Breast epithelium (tissue), 4 donors: ENCODE measurements at regions not wholly inside any gene's neighbourhood (a gene's known extent, or its start where the extent isn't known, plus 50 kb on each side); places are given as distances from the start of the nearest gene placed in this dataset.

Experiments used
- DNase-seq, 2 donors: peaks; one replicate each; pipeline ENCODE4 v3.0.0-alpha.2; 2019; ENCODE audit warnings: low spot score in 2 of 2
- H3K27ac ChIP-seq, 2 donors: fragments of 200-600 bp; sonication (generic) in 1 of 2; one replicate each; pipeline ENCODE4 v1.5.1; 2016 to 2019; ENCODE audit warnings: mild to moderate bottlenecking in 1 of 2
- H3K27me3 ChIP-seq, 2 donors: fragments of 200-600 bp; sonication (generic) in 1 of 2; one replicate each; pipeline versions ENCODE4 v1.5.1 to v1.6.0; 2017 to 2019; ENCODE audit warnings: control low read depth in 1 of 2, mild to moderate bottlenecking in 1 of 2
- H3K36me3 ChIP-seq: fragments of 200-600 bp; one replicate; pipeline ENCODE4 v1.5.1; 2019
- H3K4me1 ChIP-seq, 2 donors: fragments of 200-600 bp; sonication (generic); one replicate each; pipeline ENCODE4 v1.5.1; 2016 to 2019; ENCODE audit warnings: control low read depth in 1 of 2
- H3K4me3 ChIP-seq, 3 donors: fragments of 200-600 bp; sonication (generic); 1 replicate in 2 of 3; 2 replicates in 1 of 3; pipeline ENCODE4 v1.5.1; 2016 to 2019; ENCODE audit warnings: mild to moderate bottlenecking in 3 of 3, moderate library complexity in 2 of 3
- H3K9me3 ChIP-seq, 2 donors: fragments of 200-600 bp; sonication (generic) in 1 of 2; one replicate each; pipeline ENCODE4 v1.5.1; 2016 to 2019; ENCODE audit warnings: control low read depth in 1 of 2
- POLR2A ChIP-seq: fragments of 450-650 bp; IDR thresholded peaks from one replicate; pipeline ENCODE4 v1.6.1; 2016; ENCODE audit warnings: antibody characterized with exemption, mild to moderate bottlenecking, moderate library complexity
- POLR2AphosphoS5 ChIP-seq, 3 donors: sonication (generic); formaldehyde crosslinking; IDR thresholded peaks; one replicate each; pipeline ENCODE4 v1.6.1; 2017; ENCODE audit warnings: antibody characterized with exemption in 3 of 3
- intact Hi-C: fragments of 100-400 bp; cut with DNase I; formaldehyde crosslinking; loops from one replicate; pipeline ENCODE4 v1.15.1; 2023; ENCODE audit warnings: low total_unique reads
- TF ChIP-seq, protein P1 (sequence below), 3 donors: fragments of 450-650 bp; IDR thresholded peaks; one replicate each; pipeline ENCODE4 v1.5.1; 2016 to 2017; ENCODE audit warnings: antibody characterized with exemption in 3 of 3, mild to moderate bottlenecking in 3 of 3, moderate library complexity in 3 of 3

DNA sequence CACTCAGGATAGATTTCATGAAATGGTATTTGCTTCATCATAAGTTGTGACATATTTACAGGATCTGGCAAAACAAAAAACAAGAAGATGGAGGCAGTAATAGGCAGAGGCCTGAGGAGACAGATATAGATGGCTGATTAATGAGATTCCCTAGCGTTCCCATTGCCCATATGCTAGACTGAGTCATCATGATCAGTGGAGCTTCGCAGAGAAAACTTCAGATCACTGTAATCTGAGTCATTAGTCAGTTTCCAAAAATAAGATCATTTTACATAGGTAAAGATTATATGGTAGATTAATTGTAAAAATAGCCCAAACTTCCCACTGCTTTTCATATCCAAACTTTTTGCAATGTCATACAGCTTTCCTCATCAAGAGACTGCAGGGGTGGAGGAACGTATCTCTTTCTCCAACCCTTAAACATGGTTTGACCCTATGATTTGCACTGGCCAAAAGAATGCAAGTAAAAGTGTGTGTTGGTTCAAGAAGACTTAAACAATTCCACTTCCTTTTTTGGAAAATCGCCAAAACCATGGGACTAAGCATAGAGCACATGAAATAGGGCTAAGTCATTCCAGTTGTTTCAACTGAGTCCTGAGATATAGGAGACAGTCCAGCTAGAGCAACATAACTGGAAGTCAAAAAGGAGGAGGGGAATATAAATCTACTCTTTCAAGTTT is 626.0 kb downstream of the RNF144B start:
- Histone ChIP-seq H3K4me1 (no peaks in the 10 kb centered on the region), H3K4me3 (no peak overlapping the region), H3K9me3 (no peaks in the 10 kb centered on the region), H3K27me3 (no peaks in the 10 kb centered on the region), H3K36me3 (no peaks in the 10 kb centered on the region), H3K27ac (no peak overlapping the region)
- TF ChIP-seq POLR2A, result no peak
- TF ChIP-seq POLR2AphosphoS5 (IDR thresholded peaks at IDR 0.05), result no peak
- TF ChIP-seq, protein P1, sequence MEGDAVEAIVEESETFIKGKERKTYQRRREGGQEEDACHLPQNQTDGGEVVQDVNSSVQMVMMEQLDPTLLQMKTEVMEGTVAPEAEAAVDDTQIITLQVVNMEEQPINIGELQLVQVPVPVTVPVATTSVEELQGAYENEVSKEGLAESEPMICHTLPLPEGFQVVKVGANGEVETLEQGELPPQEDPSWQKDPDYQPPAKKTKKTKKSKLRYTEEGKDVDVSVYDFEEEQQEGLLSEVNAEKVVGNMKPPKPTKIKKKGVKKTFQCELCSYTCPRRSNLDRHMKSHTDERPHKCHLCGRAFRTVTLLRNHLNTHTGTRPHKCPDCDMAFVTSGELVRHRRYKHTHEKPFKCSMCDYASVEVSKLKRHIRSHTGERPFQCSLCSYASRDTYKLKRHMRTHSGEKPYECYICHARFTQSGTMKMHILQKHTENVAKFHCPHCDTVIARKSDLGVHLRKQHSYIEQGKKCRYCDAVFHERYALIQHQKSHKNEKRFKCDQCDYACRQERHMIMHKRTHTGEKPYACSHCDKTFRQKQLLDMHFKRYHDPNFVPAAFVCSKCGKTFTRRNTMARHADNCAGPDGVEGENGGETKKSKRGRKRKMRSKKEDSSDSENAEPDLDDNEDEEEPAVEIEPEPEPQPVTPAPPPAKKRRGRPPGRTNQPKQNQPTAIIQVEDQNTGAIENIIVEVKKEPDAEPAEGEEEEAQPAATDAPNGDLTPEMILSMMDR (IDR thresholded peaks at IDR 0.05), result no peak
- DNase-seq, result no peak
- intact Hi-C loops, result no loop called here

DNA sequence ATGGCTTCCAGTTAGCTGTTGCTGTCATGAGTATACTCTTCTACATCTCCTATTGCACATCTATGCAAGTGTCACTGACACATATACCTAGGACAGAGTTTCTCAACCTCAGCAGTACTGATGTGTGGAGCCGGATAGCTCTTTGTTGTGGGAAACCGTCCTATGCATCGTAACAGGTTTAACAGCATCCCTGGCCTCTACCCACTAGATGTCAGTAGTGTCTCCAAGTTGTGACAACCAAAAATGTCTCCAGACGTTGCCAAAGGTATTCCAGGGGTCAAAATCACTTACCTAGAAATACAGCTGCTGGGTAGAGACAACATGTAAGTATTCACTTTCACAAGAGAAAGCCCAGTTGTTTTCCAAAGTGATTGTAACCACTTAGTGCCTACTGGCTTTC is 637.6 kb downstream of the RNF144B start:
- Histone ChIP-seq H3K4me1 (no peaks in the 10 kb centered on the region), H3K27me3 (no peaks in the 10 kb centered on the region), H3K9me3 (no peaks in the 10 kb centered on the region), H3K4me3 (no peak overlapping the region), H3K36me3 (no peaks in the 10 kb centered on the region), H3K27ac (no peak overlapping the region)
- intact Hi-C loops, result no loop called here
- TF ChIP-seq, protein P1 (IDR thresholded peaks at IDR 0.05), result peak in 2 of 3 donors; percentile 35 to 50
- no peak for TF ChIP-seq POLR2AphosphoS5 (IDR thresholded peaks at IDR 0.05)
- no peak for DNase-seq

DNA sequence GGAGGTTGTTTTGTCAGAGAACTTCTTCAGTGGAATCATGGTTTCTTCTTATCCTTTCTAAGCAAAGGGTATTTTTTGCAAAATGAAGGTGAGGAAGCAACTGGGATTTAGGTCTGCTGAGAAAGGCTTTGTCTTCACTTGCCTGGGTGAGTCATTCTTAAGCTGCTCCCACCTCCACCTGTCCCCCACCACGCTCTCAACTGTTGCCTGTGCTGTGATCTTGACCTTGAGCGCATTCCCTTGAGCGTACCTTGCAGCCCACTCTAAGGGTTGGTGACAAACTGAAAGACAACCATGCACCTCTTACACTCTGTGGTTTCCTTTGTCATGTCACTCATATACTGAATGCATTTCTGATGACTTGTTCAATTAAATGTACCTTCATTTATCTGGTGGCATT is 641.1 kb downstream of the RNF144B start:
- TF ChIP-seq POLR2AphosphoS5 (IDR thresholded peaks at IDR 0.05) (no peak), POLR2A (no peak)
- TF ChIP-seq, protein P1 (IDR thresholded peaks at IDR 0.05), result no peak
- intact Hi-C loops, result no loop called here
- H3K4me1 ChIP-seq, result no peaks in the 10 kb centered on the region
- no peaks in the 10 kb centered on the region for H3K36me3 ChIP-seq
- H3K9me3 ChIP-seq, result no peaks in the 10 kb centered on the region
- H3K27me3 ChIP-seq, result no peaks in the 10 kb centered on the region
- DNase-seq, result no peak
- no peak overlapping the region for H3K4me3 ChIP-seq
- H3K27ac ChIP-seq, result no peak overlapping the region

DNA sequence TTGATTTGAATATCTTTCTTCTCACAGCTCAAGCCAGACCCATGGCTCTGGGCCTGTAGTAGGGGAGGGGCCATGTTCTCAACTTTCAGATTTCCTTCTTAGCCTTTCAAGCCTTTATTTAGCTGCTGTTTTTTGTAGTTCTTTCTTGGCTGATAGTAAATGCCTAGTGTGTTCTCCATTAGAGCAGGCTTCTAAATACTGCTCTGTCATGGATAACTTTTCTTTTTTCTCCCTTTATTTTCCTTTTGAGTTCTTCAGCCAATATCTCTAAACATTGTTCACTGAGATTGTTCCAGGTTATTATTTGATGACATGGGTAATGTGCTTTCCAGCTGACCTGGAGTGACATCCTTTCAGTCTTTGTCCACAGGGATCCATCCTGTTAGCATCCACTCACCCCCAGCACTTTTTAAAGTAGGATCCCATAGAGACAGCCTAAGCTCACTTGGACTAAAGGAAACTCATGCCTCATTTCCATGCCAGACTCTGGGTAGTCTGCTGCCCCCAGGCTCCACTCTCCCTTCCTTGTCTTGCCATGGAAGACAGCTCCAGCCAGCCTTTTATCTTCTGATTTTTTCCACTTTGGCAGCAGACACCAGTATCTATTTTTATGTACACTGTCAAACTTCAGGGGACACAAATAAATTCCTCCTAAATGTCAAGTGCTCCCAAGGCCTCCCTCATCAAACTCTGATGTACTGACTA is 645.6 kb downstream of the RNF144B start:
- Histone ChIP-seq H3K4me1 (no peaks in the 10 kb centered on the region), H3K36me3 (no peaks in the 10 kb centered on the region), H3K27me3 (no peaks in the 10 kb centered on the region), H3K4me3 (no peak overlapping the region), H3K9me3 (no peaks in the 10 kb centered on the region), H3K27ac (peak overlapping the region; percentile 58 to 63)
- intact Hi-C loops, result no loop called here
- TF ChIP-seq POLR2AphosphoS5 (IDR thresholded peaks at IDR 0.05), result no peak
- TF ChIP-seq, protein P1 (IDR thresholded peaks at IDR 0.05), result no peak
- DNase-seq, result no peak

DNA sequence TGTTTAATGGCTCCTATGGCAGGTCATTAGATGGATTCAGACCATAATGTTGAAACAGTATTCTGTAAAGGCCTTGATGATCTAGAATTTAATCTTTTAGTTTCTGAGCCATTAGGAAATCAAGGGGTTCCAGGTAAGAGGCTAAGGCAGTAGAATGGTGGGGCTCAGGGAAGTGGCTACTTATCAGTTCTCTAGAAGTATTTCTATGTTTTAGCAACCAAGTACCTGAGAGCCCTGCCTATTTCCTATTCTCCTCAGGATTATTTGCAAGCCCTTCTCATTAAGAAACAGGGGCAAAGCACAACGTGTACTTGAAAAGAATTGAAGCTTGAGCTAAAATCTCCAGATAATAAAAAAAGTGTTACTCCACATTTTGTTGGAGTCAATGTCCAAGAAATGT is 646.5 kb downstream of the RNF144B start:
- intact Hi-C loops, result no loop called here
- Histone ChIP-seq H3K4me1 (no peaks in the 10 kb centered on the region), H3K27me3 (no peaks in the 10 kb centered on the region)

More for the DNA sequence above, 646.5 kb downstream of the RNF144B start:
- no peaks in the 10 kb centered on the region for H3K36me3 ChIP-seq
- TF ChIP-seq POLR2AphosphoS5 (IDR thresholded peaks at IDR 0.05) (no peak), POLR2A (no peak)
- TF ChIP-seq, protein P1 (IDR thresholded peaks at IDR 0.05), result no peak
- peak overlapping the region; percentile 63 to 70 for H3K27ac ChIP-seq
- DNase-seq, result no peak
- H3K9me3 ChIP-seq, result no peaks in the 10 kb centered on the region
- no peak overlapping the region for H3K4me3 ChIP-seq
